ENCODE measurements at regions not wholly inside any gene's neighbourhood (a gene's known extent, or its start where the extent isn't known, plus 50 kb on each side); places are given as distances from the start of the nearest gene placed in this dataset.
A peak's percentile ranks its signal among the peaks of the same experiment; 100 is the strongest.

DNA sequence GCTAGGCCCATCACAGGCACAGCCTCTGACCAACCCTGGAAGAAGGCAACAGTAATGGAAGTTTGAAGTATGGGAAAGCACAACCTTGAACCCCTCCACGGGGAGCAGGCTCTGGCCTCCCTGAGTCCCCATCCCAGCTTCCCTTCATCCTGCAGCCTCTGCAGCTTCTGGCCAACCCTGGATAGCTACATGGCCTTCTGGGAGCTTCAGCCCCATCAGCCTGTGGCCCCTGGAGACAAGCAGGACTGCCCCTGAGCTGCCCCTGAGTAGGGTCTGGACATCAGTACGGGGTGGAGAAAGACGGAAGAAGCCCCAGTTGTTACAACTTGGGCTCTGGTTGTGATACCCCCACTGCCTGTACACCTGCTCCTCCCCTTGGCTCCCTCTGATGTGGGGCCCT is 113.8 kb upstream of the CD82 start:
- Histone ChIP-seq H3K79me1 (ENCODE audit: low read length) (peaks cover 4% of the 10 kb centered on the region), H3K4ac (ENCODE audit: low read depth, low read length) (no peak overlapping the region), H3K27me3 (ENCODE audit: insufficient read depth, low read length) (no peaks in the 10 kb centered on the region), H2BK120ac (ENCODE audit: insufficient read depth, low read length, poor library complexity) (no peak overlapping the region), H3K4me3 (ENCODE audit: low read depth, low read length) (no peak overlapping the region), H3K23ac (ENCODE audit: low read length) (no peak overlapping the region), H2BK12ac (ENCODE audit: low read length) (no peak overlapping the region), H3K27ac (ENCODE audit: low read depth, low read length) (no peak overlapping the region), H3K14ac (ENCODE audit: low read length) (no peak overlapping the region), H4K12ac (ENCODE audit: low read depth, low read length) (no peak overlapping the region), H4K8ac (ENCODE audit: low read depth, low read length) (no peak overlapping the region), H3K36me3 (ENCODE audit: control insufficient read depth in 1 of 2, insufficient read depth in 2 of 2, low read length in 2 of 2) (no peaks in the 10 kb centered on the region), H2AK5ac (ENCODE audit: low read length) (no peak overlapping the region), H3K18ac (ENCODE audit: low read length) (no peak overlapping the region), H3K4me2 (ENCODE audit: low read length) (no peak overlapping the region), H2BK5ac (ENCODE audit: low read depth, low read length, poor library complexity) (no peak overlapping the region), H3K79me2 (ENCODE audit: control insufficient read depth, insufficient read depth, low read length, poor library complexity) (no peaks in the 10 kb centered on the region), H3K4me1 (ENCODE audit: control insufficient read depth in 1 of 2, insufficient read depth in 2 of 2, low read length in 2 of 2) (peaks cover 7 to 15% of the 10 kb centered on the region in 2 experiments), H3K9me3 (ENCODE audit: insufficient read depth, low read depth, low read length) (peaks cover under 1% of the 10 kb centered on the region), H3K9ac (ENCODE audit: low read length) (no peak overlapping the region), H4K91ac (ENCODE audit: low read depth, low read length) (peak overlapping the region; percentile 2), H2AFZ (ENCODE audit: insufficient read depth, low read length, poor library complexity) (no peak overlapping the region)
- no CpG with 5 or more reads among the region's 3 CpGs for WGBS (ENCODE audit: extremely low coverage, insufficient coverage, insufficient read length)
- no peak for DNase-seq

DNA sequence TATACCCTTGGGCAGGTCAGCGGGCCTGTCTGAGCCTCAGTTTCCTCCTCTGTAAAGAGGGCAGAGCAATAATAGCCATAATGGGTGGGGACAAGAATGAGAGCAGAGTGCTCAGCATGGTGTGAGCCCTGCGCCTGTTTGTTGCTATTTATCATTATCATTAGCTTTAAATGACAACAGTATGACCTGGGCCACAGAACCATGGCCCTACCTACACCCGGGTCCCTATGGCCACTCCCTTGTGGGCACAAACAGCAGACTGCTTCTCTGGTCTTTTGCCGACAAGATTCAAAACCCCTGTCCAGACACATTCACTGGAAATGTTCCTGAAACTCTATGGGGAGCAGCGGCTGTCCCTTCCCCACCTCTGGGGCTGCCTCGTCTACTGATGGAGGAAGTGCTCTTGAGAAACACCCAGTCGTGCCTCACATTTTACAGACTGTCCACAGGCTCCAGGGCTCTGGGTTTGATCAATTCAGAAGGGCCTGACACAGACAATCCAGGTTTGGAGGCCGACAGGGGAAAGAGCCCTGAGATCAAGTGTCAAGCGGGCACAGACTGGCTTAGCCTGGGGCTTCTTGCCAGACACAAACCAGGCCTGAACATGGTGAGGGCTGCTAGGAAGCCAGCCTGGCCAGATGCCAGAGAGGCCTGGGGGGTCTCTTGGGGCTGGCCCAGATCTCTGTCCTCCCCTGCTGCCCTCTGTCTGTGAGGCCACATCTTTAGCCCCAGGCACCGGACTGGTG is 112.5 kb upstream of the CD82 start:
- DNase-seq = no peak
- no peak overlapping the region for H3K4ac ChIP-seq (ENCODE audit: low read depth, low read length)
- no peak overlapping the region for H3K9ac ChIP-seq (ENCODE audit: low read length)
- H2BK120ac ChIP-seq (ENCODE audit: insufficient read depth, low read length, poor library complexity) = peak overlapping the region; percentile 22
- H3K4me1 ChIP-seq (ENCODE audit: control insufficient read depth in 1 of 2, insufficient read depth in 2 of 2, low read length in 2 of 2) = peaks cover 7 to 15% of the 10 kb centered on the region in 2 experiments
- H4K12ac ChIP-seq (ENCODE audit: low read depth, low read length) = no peak overlapping the region
- H3K4me2 ChIP-seq (ENCODE audit: low read length) = no peak overlapping the region
- peak overlapping the region; percentile 53 for H2AK5ac ChIP-seq (ENCODE audit: low read length)
- H3K9me3 ChIP-seq (ENCODE audit: insufficient read depth, low read depth, low read length) = peaks cover 2% of the 10 kb centered on the region
- no peaks in the 10 kb centered on the region for H3K79me2 ChIP-seq (ENCODE audit: control insufficient read depth, insufficient read depth, low read length, poor library complexity)
- peak overlapping the region; percentile 40 for H3K27ac ChIP-seq (ENCODE audit: low read depth, low read length)
- H4K91ac ChIP-seq (ENCODE audit: low read depth, low read length) = peak overlapping the region; percentile 35
- peak overlapping the region; percentile 43 for H2BK12ac ChIP-seq (ENCODE audit: low read length)
- H2BK5ac ChIP-seq (ENCODE audit: low read depth, low read length, poor library complexity) = peak overlapping the region; percentile 52
- no peaks in the 10 kb centered on the region for H3K27me3 ChIP-seq (ENCODE audit: insufficient read depth, low read length)
- H3K23ac ChIP-seq (ENCODE audit: low read length) = no peak overlapping the region
- H3K14ac ChIP-seq (ENCODE audit: low read length) = no peak overlapping the region
- no peak overlapping the region for H2AFZ ChIP-seq (ENCODE audit: insufficient read depth, low read length, poor library complexity)
- WGBS (ENCODE audit: extremely low coverage, insufficient coverage, insufficient read length) = no CpG with 5 or more reads among the region's 10 CpGs
- H3K79me1 ChIP-seq (ENCODE audit: low read length) = peaks cover 4% of the 10 kb centered on the region
- H3K4me3 ChIP-seq (ENCODE audit: low read depth, low read length) = no peak overlapping the region
- no peak overlapping the region for H4K8ac ChIP-seq (ENCODE audit: low read depth, low read length)
- H3K36me3 ChIP-seq (ENCODE audit: control insufficient read depth in 1 of 2, insufficient read depth in 2 of 2, low read length in 2 of 2) = no peaks in the 10 kb centered on the region
- H3K18ac ChIP-seq (ENCODE audit: low read length) = no peak overlapping the region

DNA sequence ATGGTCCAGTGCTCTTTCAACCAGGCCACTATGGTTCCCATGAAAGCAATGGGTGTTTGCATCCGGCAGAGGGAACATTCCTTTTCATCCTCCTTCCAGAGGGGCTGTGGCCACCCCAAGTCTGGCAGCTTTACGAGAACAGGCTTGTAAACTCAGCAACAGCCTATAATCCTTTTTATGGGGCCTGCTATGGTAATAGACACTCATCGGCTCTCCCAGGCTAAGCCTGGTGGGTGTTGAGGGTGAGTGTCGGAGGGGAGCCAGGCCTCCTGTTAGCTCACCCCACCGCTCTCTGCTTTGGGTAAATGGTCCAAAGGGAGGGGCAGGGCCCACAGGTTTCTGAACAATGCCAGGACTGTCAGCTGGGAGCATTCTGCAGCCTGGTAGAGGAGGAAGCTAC is 111.6 kb upstream of the CD82 start:
- Histone ChIP-seq H3K9me3 (ENCODE audit: insufficient read depth, low read depth, low read length) (peaks cover 2% of the 10 kb centered on the region), H3K4me2 (ENCODE audit: low read length) (no peak overlapping the region), H2AK5ac (ENCODE audit: low read length) (no peak overlapping the region), H3K14ac (ENCODE audit: low read length) (no peak overlapping the region), H3K79me1 (ENCODE audit: low read length) (peaks cover 4% of the 10 kb centered on the region), H3K18ac (ENCODE audit: low read length) (no peak overlapping the region), H3K23ac (ENCODE audit: low read length) (no peak overlapping the region), H2AFZ (ENCODE audit: insufficient read depth, low read length, poor library complexity) (no peak overlapping the region), H3K79me2 (ENCODE audit: control insufficient read depth, insufficient read depth, low read length, poor library complexity) (no peaks in the 10 kb centered on the region), H4K91ac (ENCODE audit: low read depth, low read length) (peak overlapping the region; percentile 19), H2BK120ac (ENCODE audit: insufficient read depth, low read length, poor library complexity) (no peak overlapping the region), H3K36me3 (ENCODE audit: control insufficient read depth in 1 of 2, insufficient read depth in 2 of 2, low read length in 2 of 2) (no peaks in the 10 kb centered on the region), H3K27me3 (ENCODE audit: insufficient read depth, low read length) (no peaks in the 10 kb centered on the region), H4K8ac (ENCODE audit: low read depth, low read length) (peak overlapping the region; percentile 8), H3K4ac (ENCODE audit: low read depth, low read length) (no peak overlapping the region), H2BK12ac (ENCODE audit: low read length) (peak overlapping the region; percentile 14), H3K4me1 (ENCODE audit: control insufficient read depth in 1 of 2, insufficient read depth in 2 of 2, low read length in 2 of 2) (peaks cover 7 to 15% of the 10 kb centered on the region in 2 experiments), H3K4me3 (ENCODE audit: low read depth, low read length) (no peak overlapping the region), H3K27ac (ENCODE audit: low read depth, low read length) (no peak overlapping the region), H2BK5ac (ENCODE audit: low read depth, low read length, poor library complexity) (no peak overlapping the region), H4K12ac (ENCODE audit: low read depth, low read length) (no peak overlapping the region), H3K9ac (ENCODE audit: low read length) (no peak overlapping the region)
- no CpG with 5 or more reads among the region's 5 CpGs for WGBS (ENCODE audit: extremely low coverage, insufficient coverage, insufficient read length)
- DNase-seq = no peak

DNA sequence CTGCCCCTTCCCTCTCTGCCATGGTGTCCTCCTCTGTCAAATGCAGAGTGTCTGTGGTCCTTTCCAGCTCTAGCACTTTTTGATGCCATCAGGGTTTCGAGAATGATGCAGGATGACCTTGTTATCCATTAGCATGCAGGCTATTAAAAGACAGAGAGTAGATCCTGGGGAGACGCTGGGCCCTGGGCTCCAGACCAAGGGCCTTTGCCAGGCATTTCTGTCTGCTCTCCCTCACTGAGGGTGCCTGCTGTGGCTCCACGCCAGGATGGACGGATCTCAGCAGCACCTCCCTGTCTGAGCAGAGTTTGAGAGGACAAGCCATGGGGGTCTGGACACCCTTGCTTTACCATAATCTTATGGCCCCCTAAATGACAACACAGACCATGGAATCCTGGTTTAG is 110.8 kb upstream of the CD82 start:
- Histone ChIP-seq H2AFZ (ENCODE audit: insufficient read depth, low read length, poor library complexity) (no peak overlapping the region), H3K9me3 (ENCODE audit: insufficient read depth, low read depth, low read length) (peaks cover 2% of the 10 kb centered on the region), H2BK12ac (ENCODE audit: low read length) (no peak overlapping the region), H3K4ac (ENCODE audit: low read depth, low read length) (no peak overlapping the region), H3K27ac (ENCODE audit: low read depth, low read length) (no peak overlapping the region), H2BK5ac (ENCODE audit: low read depth, low read length, poor library complexity) (no peak overlapping the region), H3K9ac (ENCODE audit: low read length) (no peak overlapping the region), H2AK5ac (ENCODE audit: low read length) (no peak overlapping the region), H3K18ac (ENCODE audit: low read length) (no peak overlapping the region), H3K14ac (ENCODE audit: low read length) (no peak overlapping the region), H3K27me3 (ENCODE audit: insufficient read depth, low read length) (no peaks in the 10 kb centered on the region), H3K79me1 (ENCODE audit: low read length) (peaks cover 4% of the 10 kb centered on the region), H3K4me1 (ENCODE audit: control insufficient read depth in 1 of 2, insufficient read depth in 2 of 2, low read length in 2 of 2) (peaks cover 7 to 15% of the 10 kb centered on the region in 2 experiments), H4K8ac (ENCODE audit: low read depth, low read length) (no peak overlapping the region), H2BK120ac (ENCODE audit: insufficient read depth, low read length, poor library complexity) (no peak overlapping the region), H3K79me2 (ENCODE audit: control insufficient read depth, insufficient read depth, low read length, poor library complexity) (no peaks in the 10 kb centered on the region), H3K23ac (ENCODE audit: low read length) (no peak overlapping the region), H3K4me3 (ENCODE audit: low read depth, low read length) (no peak overlapping the region), H3K4me2 (ENCODE audit: low read length) (no peak overlapping the region), H4K91ac (ENCODE audit: low read depth, low read length) (no peak overlapping the region), H3K36me3 (ENCODE audit: control insufficient read depth in 1 of 2, insufficient read depth in 2 of 2, low read length in 2 of 2) (no peaks in the 10 kb centered on the region), H4K12ac (ENCODE audit: low read depth, low read length) (no peak overlapping the region)
- WGBS (ENCODE audit: extremely low coverage, insufficient coverage, insufficient read length) = no CpG with 5 or more reads among the region's 4 CpGs
- DNase-seq = no peak

Measured in trophoblast cell (in vitro differentiated cells and primary cell).